Transverse colon (tissue), 4 donors: ENCODE measurements at regions not wholly inside any gene's neighbourhood (a gene's known extent, or its start where the extent isn't known, plus 50 kb on each side); places are given as distances from the start of the nearest gene placed in this dataset.

Source experiments
- EP300 ChIP-seq: sonication (generic); formaldehyde crosslinking; IDR thresholded peaks from one replicate; pipeline ENCODE4 v1.6.1; 2017; ENCODE audit warnings: antibody characterized with exemption, low read depth
- POLR2A ChIP-seq: fragments of 450-650 bp; IDR thresholded peaks from one replicate; pipeline ENCODE4 v1.6.1; 2016; ENCODE audit warnings: antibody characterized with exemption, mild to moderate bottlenecking, moderate library complexity
- POLR2AphosphoS5 ChIP-seq, 3 donors: sonication (generic); formaldehyde crosslinking; IDR thresholded peaks; one replicate each; pipeline ENCODE4 v1.6.1; 2016; ENCODE audit warnings: antibody characterized with exemption in 3 of 3
- TF ChIP-seq, protein P1 (sequence below), 5 experiments: fragments of 200-600 bp in 3 of 5; fragments of 450-650 bp in 2 of 5; sonication (generic) in 3 of 5; IDR thresholded peaks; 1 replicate in 2 of 5; 2 replicates in 3 of 5; pipeline ENCODE4 v1.5.1; 2016 to 2017; ENCODE audit warnings: antibody characterized with exemption in 5 of 5, inconsistent platforms in 3 of 5, mild to moderate bottlenecking in 2 of 5, moderate library complexity in 1 of 5

DNA sequence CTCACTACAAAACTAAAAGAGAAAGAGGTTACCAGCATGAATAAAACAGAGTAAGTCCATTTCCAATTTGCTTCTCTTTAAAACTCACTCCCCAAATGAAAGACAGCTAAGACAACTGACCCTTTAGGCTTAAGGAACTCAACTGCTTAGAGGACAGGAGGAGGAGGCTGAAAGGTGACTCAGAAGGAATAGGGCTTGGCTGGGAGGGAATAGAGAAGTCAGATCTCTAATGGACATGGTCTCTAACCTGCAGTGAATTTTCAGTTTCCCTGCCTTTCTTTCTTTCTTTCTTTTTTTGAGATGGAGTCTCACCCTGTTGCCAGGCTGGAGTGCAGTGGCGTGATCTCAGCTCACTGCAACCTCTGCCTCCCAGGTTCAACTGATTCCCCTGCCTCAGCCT lies 261.8 kb upstream of the CLINT1 start:
- TF ChIP-seq, protein P1, sequence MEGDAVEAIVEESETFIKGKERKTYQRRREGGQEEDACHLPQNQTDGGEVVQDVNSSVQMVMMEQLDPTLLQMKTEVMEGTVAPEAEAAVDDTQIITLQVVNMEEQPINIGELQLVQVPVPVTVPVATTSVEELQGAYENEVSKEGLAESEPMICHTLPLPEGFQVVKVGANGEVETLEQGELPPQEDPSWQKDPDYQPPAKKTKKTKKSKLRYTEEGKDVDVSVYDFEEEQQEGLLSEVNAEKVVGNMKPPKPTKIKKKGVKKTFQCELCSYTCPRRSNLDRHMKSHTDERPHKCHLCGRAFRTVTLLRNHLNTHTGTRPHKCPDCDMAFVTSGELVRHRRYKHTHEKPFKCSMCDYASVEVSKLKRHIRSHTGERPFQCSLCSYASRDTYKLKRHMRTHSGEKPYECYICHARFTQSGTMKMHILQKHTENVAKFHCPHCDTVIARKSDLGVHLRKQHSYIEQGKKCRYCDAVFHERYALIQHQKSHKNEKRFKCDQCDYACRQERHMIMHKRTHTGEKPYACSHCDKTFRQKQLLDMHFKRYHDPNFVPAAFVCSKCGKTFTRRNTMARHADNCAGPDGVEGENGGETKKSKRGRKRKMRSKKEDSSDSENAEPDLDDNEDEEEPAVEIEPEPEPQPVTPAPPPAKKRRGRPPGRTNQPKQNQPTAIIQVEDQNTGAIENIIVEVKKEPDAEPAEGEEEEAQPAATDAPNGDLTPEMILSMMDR (IDR thresholded peaks at IDR 0.05): no peak
- TF ChIP-seq POLR2AphosphoS5 (IDR thresholded peaks at IDR 0.05) (no peak), EP300 (no peak), POLR2A (no peak)
